NCI-H1092 treated with DMSO at 0.1 percent for 48 hours (cell line): ENCODE measurements at regions not wholly inside any gene's neighbourhood (a gene's known extent, or its start where the extent isn't known, plus 50 kb on each side); places are given as distances from the start of the nearest gene placed in this dataset.
A peak's percentile ranks its signal among the peaks of the same experiment; 100 is the strongest.

ENCODE experiments used
- DNase-seq: peaks from one replicate; lab custom pipeline; 2025; lab: John Stamatoyannopoulos, UW

- DNase-seq, result no peak
Measured at GRCh38 chr11:42494459-42494858, 817.3 kb upstream of the API5 start.

- no peak for DNase-seq
Measured at GRCh38 chr11:42498971-42499370, 812.8 kb upstream of the API5 start.

- no peak for DNase-seq
Measured at GRCh38 chr11:42502151-42502550, 809.6 kb upstream of the API5 start.

- no peak for DNase-seq
Measured at GRCh38 chr11:42521994-42522393, 789.8 kb upstream of the API5 start.

GRCh38 chr11:42524534-42525227, 787.1 kb upstream of the API5 start:
- peak; percentile 59 for DNase-seq

- peak; percentile 24 for DNase-seq
Measured at GRCh38 chr11:42526426-42526825, 785.4 kb upstream of the API5 start.

GRCh38 chr11:42528471-42528870, 783.3 kb upstream of the API5 start:
- DNase-seq, result no peak

GRCh38 chr11:42528911-42529310, 782.9 kb upstream of the API5 start:
- DNase-seq, result no peak

- no peak for DNase-seq
Measured at GRCh38 chr11:42536611-42537360, 775.0 kb upstream of the API5 start.

- no peak for DNase-seq
Measured at GRCh38 chr11:42542336-42542735, 769.5 kb upstream of the API5 start.

GRCh38 chr11:42543844-42544419, 767.9 kb upstream of the API5 start:
- DNase-seq, result no peak

- no peak for DNase-seq
Measured at GRCh38 chr11:42544726-42545125, 767.1 kb upstream of the API5 start.

- no peak for DNase-seq
Measured at GRCh38 chr11:42545954-42546353, 765.8 kb upstream of the API5 start.

- no peak for DNase-seq
Measured at GRCh38 chr11:42552786-42553185, 759.0 kb upstream of the API5 start.

GRCh38 chr11:42555190-42555589, 756.6 kb upstream of the API5 start:
- no peak for DNase-seq

GRCh38 chr11:42571131-42571877, 740.5 kb upstream of the API5 start:
- no peak for DNase-seq

- no peak for DNase-seq
Measured at GRCh38 chr11:42571878-42572610, 739.8 kb upstream of the API5 start.

- no peak for DNase-seq
Measured at GRCh38 chr11:42576318-42576717, 735.5 kb upstream of the API5 start.

GRCh38 chr11:42589286-42589685, 722.5 kb upstream of the API5 start:
- no peak for DNase-seq

GRCh38 chr11:42591841-42592240, 720.0 kb upstream of the API5 start:
- DNase-seq, result no peak

- no peak for DNase-seq
Measured at GRCh38 chr11:42593441-42593840, 718.4 kb upstream of the API5 start.

GRCh38 chr11:42595876-42596275, 715.9 kb upstream of the API5 start:
- no peak for DNase-seq
